Hematopoietic multipotent progenitor cell (in vitro differentiated cells): ENCODE measurements at regions not wholly inside any gene's neighbourhood (a gene's known extent, or its start where the extent isn't known, plus 50 kb on each side); places are given as distances from the start of the nearest gene placed in this dataset.
"Not testable (repeated sequence)": the region's sequence is repeated elsewhere in the genome, so short reads cannot be mapped to it uniquely, and the experiment has no call there.

Experiments
- DNase-seq, 3 donors: peaks; one replicate each; pipeline ENCODE4 v3.0.0-alpha.2; 2011 to 2015; ENCODE audit warnings: low read depth in 2 of 3, low spot score in 2 of 3

DNA sequence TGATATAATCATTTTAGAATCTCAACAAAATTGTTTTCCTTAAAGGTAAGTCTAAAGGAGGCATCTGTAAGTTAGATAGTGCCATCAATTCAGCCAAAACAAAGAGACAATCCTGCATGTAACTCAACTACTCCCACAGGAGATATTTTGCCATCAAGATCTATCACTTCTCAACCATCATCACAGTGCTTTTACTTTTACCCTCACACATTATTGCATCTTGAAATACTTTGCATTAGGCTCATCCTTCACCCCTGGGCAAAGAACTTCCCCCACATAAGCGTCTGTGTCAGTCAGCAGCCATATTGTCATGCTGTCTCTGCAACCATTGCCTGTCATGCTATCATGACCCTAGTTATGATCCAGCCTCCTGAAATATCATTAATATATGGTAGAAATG, 54.9 kb upstream of the NLGN1 start:
- DNase-seq, result no peak

DNA sequence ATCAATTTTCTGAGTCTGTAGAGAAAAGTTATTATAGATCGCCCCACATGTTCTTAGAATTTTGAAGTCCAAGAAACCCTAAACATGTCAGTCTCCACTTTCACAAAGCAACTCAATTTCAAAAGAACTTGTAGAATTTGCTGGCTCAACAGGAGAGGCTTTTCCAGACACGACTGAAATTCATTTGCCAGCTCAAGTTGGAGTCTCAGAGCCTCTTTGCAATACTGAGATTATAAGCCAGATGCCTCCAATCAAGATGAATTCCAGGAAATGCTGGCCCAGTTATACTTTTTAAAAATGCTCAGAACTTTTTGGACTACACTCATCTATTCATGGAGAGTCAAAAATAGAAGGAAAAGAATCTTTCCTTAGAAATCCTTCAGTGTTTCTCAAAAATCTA, 56.9 kb upstream of the NLGN1 start:
- no peak for DNase-seq

DNA sequence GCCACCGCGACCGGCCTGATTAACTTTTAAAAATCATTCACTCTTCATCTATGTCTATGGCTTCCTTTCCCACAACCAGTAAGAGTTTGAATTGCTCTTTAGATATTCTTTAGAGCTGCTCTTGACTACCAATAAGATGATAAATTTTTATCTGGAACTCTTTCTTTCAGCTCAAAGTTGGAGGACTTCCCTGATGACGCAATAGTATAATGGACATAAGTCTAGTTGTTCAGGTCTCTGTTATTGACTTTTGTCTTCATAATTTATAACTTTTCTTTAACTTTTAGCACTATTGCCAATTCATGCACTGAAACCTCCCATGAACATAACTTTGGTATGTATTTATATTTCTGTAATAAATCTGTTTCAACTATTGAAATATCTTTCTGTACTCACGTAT, 61.3 kb upstream of the NLGN1 start:
- DNase-seq, result no peak

DNA sequence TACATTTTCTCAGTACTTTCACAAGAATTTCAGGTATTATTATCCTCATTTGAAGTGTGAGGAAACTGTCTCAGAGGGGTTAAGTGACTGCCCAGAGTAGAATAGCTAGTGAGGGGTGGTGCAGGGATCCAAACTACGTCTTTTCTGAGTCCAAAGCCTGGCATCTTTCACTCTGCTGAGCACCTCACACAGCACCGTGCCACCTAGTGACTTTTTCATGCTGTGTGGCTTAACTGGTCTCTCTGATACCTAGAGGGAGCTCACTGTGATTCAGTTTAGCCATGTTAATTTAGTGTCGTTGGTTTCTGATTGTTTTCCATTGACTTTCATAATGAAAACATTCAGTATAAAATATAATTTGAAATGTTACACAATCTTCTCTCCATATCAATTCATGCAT, 91.4 kb upstream of the NLGN1 start:
- DNase-seq, result no peak

DNA sequence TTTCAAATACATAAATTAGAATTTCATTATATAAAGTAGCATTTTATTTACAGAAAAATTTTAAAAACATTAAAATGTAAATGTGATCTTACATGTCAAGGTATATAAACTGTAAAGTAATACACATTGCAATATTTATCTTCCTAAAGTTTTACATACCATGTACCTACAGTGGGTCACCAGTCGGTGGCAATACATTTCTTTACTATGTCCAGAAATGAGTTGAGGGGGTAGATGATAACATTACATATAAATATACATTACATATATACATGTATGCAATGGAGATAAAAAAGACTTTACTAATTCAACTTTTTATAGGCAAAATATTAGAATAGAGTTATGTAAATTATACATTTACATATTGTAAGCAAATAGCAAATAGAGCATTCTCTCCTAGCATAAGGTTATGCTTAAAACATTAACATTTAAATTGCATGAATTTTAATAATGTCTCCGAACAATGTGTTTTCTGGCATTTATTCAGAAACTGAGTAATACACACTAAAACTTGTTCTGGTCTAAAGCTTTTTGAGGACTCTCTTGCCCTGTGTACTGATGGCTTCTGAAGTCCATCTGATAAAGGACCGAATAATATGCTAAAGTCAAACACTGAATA, 93.3 kb upstream of the NLGN1 start:
- DNase-seq, result no peak

DNA sequence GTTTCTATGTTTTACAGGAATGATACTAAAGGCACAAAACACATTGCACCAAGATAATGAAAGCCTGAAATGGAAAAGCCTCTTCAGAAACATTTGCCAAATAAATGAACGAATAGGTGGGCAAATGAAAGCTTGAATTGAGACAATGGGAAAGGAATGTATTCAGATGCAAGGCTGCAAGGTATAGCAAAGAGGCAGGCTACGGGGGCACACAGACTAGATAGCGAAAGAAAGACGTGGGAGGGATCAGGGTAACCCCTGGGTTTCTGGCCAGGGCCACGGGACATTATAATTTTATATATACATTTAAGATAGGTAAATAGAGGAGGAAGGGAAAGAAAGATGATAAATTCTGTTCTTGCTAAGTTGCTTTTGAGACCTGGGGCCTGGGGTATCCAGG, 95.9 kb upstream of the NLGN1 start:
- no peak for DNase-seq

DNA sequence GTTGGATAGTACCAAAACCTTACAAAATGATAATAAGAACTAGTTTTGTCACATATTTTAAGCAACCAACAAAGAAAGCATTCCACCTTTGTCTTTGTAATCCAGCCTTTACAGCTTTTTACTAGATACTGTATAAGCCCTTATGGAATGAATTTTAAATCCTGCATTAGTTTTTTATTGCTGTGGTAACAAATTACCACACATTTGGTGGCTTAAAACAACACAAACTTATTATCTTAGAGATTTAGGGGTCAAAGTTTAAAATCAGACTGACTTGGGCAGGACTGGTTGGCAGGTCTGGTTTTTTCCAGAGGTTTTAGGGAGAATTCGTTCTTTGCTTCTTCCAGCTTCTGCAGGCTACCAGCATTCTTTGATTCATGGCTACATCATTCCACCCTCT, 108.5 kb upstream of the NLGN1 start:
- no peak for DNase-seq

DNA sequence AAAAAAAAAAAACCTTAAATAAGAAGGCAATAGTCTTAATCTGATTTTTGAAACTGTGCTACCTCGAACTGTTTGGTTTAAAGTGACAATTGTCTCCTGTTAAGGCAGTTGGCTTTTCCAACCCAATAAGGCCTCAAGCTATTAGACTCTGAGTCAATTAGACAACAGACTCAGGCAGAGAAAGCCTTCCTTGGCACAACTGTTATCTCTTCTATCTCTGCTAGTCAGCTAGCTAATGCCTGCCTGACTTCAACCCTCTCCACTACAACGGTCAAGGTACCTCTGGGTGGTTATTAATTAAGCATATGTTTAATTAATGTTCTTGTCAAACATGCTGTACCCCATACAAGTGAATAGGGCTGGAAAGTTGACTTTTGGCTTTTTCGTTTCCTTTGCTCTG, 110.2 kb upstream of the NLGN1 start:
- no peak for DNase-seq

DNA sequence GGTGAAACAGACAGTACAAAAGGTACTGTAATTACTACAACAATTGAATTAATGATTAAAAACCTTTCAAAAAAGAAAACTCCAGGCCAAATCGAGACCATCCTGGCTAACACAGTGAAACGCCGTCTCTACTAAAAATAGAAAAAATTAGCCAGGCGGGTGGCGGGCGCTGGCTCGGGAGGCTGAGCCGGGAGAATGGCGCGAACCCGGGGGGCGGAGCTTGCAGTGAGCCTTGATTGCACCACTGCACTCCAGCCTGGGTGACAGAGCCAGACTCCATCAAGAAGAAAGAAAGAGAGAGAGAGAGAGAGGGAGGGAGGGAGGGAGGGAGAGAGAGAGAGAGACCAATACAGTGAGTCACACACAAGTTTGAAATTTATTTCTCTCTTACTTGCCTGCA, 111.0 kb upstream of the NLGN1 start:
- not testable (repeated sequence) for DNase-seq

DNA sequence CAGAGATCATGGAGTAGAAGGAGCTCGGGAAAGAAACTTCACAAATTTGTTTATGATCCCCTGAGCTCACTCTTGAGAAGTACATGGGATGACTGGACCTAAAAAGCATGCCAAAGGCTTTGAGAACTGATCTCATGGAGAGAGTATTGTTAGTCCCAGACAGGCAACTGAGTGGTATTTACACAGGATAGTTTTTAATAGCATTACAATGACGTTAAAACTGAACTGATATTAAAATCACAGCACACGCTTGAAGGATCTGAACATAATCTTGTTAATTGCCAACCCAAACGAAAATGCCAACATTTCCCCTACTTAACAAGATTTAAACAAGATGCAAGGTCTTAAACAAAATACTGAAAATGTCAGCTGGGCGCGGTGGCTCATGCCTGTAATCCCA, 113.2 kb upstream of the NLGN1 start:
- no peak for DNase-seq

DNA sequence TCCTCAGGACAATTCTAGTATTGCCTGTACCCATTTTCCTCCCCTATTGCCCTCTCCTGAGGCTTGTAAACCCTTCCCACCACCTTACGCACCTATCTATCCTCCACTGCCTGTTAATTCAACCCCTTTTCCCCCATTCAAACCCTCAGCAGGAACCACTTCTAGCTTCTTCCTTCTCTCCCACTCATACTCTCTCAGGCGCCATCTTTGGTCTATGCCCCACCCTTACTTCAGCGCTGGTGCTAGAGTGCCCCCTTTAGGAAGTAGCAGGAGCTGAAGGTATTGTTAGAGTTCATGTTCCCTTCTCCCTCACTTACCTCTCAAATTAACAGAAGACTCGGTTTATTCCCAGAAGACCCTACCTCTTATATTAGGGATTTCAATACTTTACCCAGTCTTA, 121.8 kb upstream of the NLGN1 start:
- no peak for DNase-seq

DNA sequence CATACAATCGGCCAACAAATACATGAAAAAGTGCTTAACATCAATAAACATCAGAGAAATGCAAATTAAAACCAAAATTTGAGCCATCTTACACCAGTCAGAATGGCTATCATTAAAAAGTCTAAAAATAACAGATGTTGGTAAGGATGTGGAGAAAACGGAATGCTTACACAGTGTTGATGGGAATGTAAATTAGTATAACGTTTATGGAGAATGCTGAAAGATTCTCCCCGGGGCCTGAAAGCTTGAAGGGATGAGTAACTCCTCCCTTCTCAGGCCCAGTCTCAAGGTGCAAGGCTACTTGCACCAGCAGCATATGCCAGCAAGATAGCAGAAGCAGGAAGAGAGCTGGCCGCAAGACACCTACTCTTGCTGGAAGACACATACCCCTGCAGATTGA, 123.7 kb upstream of the NLGN1 start:
- DNase-seq, result no peak

DNA sequence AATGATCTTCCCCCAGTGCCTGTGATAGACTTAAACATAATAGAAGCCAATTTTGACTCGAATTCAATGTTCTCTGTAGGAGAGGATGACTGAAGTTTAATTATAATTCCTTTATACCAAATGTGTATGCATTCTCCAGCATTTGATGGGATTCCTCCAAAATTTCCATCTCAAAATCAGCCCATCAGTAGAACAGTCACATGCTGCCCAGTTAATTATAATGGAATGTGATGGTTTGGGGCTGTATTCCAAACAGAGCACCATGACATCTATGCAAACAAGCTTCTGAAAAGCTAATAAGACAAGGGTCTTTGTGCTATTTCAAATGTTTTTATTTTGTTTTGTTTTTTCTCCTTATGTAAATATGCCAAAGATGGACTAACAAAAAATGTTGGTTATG, 127.7 kb upstream of the SPATA16 start:
- no peak for DNase-seq

DNA sequence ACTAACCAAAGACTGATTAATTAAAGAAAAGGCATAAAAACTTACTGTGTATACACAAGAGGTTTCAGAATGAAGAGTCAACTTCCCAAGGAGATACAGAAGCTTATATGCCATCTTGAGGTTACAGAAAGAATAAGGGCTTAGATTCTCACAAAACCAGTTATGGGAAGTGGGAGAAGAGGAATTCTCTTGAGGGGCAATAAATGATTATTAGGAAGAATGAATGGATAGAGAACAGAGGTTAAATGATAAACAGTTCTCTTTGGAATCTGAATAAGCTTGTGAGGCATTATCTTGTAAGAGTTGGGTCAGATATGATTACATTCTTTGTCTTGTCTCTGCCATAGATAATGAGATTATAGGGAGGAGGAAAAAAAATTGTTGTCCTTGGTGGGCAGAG, 126.7 kb upstream of the SPATA16 start:
- no peak for DNase-seq

DNA sequence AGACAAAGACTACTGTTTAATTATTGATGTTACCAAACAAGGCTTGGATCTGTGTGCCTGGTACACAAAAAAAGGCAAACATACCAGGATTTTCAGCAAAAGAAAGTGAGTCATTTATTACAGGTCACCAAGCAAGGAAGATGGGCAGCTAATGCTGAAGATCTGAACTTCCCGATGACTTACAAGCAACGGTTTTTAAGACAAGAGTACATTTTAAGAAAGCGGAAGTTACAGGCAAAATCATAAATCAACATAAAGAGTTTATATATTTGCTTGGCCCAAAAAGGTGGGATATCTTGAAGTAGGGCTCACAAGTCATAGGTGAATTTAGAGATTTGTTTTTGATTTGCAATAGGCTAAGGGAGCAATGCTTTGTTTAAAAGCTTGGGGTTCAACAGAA, 125.4 kb upstream of the SPATA16 start:
- peak in 2 of 3 donors; percentile 14 to 53 for DNase-seq

DNA sequence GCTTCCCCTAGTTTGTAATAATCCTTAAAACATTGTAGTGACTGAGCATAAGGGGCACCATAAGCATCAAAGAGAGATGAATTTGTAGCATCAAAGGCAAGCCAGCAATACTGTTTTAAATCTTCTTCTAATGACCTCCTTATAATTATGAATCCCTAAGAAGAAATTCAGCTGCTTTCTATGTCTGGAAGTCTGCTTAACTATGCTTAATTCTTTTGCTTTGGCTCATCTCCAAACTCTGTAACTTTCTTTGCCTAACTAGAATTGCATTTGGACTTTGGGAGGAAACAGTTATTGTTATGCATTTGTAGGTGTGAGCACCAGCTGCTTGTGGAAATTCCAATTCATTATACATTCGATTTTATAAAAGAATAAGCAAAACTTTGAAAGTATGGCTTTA, 117.7 kb upstream of the SPATA16 start:
- no peak for DNase-seq

DNA sequence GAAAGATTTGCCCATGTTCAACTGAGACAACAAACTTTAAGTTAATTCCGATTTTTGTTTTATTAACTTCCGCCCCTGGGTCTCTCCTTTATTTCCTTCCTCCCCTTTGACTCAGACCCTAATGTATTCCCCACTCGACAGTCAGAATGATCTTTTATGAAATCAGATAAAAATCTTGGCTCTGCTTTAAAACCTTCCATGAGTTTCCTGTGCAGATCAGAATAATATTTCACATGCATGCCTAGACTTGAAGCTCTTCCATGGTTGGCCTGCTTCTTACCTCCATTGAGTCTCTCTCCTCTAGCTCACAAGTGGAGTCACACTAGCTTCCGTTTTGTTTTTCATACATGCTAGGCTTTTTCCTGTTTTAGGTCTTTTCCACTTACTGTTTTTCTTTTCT, 116.8 kb upstream of the SPATA16 start:
- no peak for DNase-seq

DNA sequence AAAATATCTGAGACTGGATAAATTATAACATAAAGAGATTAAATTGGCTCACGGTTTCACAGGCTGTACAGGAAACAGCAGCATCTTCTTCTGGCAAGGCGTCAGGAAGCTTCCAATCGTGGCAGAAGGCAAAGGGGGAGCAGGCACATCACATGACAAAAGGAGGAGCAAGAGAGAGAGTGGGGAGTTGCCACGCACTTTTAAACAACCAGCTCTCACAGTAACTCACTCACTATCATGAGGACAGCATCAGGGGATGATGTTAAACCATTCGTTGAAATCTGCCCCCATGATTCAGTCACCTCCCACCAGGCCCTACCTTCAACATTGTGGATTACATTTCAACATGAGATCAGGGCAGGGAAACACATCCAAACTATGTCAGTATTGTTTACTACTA, 114.5 kb upstream of the SPATA16 start:
- DNase-seq, result no peak

DNA sequence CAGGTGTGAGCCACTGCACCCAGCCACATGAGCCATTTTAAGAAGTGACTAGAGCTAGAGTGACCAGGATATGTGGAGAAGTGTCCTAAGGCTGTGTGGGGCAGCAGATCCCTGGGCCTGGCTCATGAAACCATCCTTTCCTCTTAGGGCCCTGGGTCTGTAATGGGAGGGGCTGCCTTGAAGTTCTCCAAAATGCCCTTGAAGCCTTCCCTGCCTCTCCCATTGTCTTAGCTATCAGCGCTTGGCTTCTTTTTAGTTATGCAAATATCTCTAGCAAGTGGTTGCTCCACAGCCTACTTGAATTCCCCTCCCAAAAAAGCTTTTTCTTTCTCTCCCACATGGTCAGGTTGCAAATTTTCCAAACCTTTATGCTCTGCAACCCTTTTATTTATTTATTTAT, 112.4 kb upstream of the SPATA16 start:
- DNase-seq, result no peak

DNA sequence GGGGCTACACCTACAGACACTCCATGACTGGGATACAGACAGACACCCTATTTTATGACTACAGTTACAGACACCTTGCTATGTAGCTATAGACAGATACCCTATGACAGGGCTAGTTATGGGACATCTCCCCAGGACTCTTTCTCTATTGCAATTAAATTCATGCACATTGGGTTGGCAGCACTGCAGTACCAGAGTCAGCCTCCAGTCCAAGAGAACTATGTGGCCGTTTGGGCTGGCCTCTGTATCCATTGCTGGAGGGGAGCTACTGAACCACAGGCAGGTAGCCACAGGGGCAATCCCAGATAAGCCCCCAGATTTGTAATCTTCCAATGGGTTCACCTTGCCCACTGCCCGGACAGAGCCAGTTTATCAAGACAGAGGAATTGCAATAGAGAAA, 108.4 kb upstream of the SPATA16 start:
- DNase-seq, result no peak

DNA sequence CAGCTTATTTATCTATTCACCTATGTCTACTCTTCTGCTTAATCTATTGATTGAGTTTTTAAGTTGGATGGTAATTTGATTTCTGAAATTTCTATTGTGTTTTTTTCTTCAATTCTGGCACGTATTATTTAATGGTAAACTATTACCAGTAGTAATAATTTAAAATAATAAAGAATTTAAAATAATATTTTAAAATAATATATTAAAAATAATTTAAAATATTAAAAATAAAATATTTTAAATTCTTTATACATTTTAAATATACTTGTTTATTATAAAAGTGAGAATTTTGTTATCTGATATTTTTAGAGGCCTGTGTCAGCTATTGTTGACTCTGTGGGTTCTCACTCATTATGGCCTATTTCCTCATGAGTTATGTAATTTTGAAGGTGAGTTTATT, 100.7 kb upstream of the SPATA16 start:
- DNase-seq, result no peak

DNA sequence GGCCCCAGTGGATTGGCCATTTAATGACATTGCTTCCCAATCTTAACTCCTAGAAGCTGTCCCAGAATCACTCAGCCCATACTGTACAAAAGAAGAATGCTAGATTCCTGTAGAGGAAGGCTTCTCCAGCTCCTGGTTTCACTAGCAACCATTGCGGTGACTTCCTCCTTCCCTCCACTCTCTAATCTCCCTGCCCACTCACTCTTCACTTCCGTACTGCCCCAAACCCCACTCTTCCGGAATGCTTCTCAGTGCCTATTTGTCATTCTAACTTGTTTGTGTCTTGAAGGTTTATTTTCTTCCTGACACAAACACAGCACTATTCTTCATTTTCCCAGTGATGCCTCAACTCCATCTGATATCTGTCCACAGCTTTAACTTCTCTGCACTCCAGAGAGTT, 97.1 kb upstream of the SPATA16 start:
- peak in 2 of 3 donors; percentile 38 to 78 for DNase-seq

DNA sequence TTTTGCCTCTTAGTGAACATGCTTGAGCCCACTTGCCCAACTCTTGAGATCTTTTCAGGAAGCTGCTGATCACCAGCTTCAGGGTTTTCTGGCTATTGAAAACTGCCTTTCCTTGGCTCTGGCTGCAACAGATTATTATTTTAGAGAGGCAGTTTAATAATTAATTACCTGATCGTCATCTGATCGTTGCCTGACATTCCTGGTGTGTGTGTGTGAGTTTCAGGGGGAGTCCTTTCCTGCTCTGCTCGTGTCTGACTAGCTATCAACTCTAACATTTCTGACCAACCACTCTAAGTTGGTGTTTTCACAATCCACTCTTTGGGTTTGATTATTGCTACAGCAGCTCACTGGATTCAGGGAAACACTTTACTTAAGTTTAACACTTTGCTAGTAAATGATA, 84.3 kb upstream of the SPATA16 start:
- DNase-seq, result no peak

DNA sequence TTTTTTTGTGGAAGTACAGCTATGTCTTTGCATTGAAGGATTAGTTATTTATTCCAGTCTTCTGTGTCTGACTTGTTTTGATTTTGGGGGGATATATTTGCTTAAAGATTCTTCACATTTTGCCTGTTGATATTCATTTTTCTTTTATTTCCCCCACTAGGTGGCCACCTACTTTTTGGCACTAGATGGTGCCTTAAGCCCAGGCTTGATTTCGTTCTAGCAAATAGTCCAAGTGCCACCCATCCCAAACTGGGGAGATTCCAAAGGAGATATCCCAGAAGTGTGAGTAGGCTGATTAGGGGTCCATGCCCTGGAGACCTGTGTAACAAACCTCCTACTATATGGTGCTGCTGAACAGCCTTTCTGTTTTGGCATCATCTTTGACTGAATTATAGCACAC, 80.0 kb upstream of the SPATA16 start:
- no peak for DNase-seq
